ENCODE measurements at regions not wholly inside any gene's neighbourhood (a gene's known extent, or its start where the extent isn't known, plus 50 kb on each side); places are given as distances from the start of the nearest gene placed in this dataset.

DNA sequence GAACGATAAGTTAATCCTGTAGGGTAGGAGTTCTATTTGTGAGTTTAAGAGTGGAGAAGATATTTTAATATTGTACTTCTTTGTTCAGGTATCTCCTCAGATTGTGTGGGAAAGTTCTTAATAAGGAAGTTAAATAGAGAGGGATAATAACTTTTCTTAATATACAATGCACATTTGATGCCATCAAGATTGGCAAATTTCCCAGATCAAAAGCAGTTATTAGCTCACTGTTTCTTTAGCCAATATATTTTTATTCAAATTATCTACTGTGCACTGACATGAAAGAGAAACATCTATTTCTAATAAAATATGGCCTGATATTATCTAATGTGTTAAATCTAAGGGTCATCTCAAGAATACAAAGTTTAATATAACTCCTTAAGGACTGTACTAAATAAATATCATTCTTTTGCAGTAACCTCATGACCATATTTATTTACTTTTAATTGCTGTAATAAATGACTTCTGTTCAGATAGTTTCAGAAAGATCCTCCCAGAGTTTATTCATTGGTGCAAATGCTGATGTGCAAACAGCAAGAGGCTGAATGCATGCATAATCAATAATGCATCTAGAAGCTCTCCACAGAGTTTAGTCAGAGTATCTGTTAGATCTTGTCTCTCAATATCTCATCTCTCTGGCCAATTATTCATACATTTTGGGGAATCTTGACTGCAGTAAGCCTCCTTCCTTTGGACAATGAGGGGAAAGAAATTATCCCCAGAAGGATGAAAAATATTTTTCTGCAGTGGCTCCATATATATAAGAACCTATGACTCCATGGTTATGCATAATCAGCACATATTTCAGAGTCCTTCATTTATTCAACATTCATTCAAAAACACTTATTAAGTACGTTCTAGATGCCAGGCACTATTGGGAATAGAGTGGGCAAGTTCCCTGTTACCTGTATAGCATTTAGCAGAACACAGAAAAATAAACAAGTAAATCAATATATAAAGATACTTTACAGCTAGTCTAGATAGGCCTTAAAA lies 85.3 kb downstream of the SPATA31D1 start:
- H3K4me1 ChIP-seq: no peaks in the 10 kb centered on the region
- no peak overlapping the region for H3K4me3 ChIP-seq
- DNase-seq (ENCODE audit: low spot score in 2 of 2): no peak
- no peaks in the 10 kb centered on the region for H3K27me3 ChIP-seq
- TF ChIP-seq EP300 (IDR thresholded peaks at IDR 0.05): no peak
- TF ChIP-seq POLR2A (IDR thresholded peaks at IDR 0.05): no peak
- no peak for TF ChIP-seq POLR2AphosphoS5 (IDR thresholded peaks at IDR 0.05)
- TF ChIP-seq, protein P1, sequence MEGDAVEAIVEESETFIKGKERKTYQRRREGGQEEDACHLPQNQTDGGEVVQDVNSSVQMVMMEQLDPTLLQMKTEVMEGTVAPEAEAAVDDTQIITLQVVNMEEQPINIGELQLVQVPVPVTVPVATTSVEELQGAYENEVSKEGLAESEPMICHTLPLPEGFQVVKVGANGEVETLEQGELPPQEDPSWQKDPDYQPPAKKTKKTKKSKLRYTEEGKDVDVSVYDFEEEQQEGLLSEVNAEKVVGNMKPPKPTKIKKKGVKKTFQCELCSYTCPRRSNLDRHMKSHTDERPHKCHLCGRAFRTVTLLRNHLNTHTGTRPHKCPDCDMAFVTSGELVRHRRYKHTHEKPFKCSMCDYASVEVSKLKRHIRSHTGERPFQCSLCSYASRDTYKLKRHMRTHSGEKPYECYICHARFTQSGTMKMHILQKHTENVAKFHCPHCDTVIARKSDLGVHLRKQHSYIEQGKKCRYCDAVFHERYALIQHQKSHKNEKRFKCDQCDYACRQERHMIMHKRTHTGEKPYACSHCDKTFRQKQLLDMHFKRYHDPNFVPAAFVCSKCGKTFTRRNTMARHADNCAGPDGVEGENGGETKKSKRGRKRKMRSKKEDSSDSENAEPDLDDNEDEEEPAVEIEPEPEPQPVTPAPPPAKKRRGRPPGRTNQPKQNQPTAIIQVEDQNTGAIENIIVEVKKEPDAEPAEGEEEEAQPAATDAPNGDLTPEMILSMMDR (IDR thresholded peaks at IDR 0.05): no peak
- H3K27ac ChIP-seq: no peak overlapping the region
- no peaks in the 10 kb centered on the region for H3K36me3 ChIP-seq
- 75% methylated on average over 2 of the region's 2 CpGs for WGBS
- H3K9me3 ChIP-seq: no peaks in the 10 kb centered on the region

DNA sequence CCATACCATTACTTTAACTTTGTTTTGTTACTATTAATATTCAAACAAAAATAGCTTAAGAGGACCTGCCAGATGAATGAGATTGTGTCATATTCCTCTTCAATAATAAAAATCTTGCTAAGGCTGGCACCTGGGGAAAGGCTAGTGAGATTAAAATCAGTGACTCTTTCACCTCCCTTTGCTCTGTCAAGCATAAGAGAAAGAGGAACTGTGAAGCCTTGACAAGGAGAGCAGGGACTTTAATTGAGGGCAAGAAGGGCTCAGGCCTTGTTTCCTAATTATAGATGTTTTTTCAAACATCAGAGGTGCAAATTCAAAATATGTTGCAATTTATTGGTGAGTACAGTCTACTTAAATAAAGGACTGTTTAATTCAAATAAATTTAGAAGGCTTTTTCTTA lies 91.7 kb downstream of the SPATA31D1 start:
- Histone ChIP-seq H3K4me1 (no peaks in the 10 kb centered on the region), H3K27me3 (no peaks in the 10 kb centered on the region), H3K27ac (no peak overlapping the region), H3K4me3 (no peak overlapping the region), H3K9me3 (no peaks in the 10 kb centered on the region), H3K36me3 (no peaks in the 10 kb centered on the region)
- TF ChIP-seq POLR2AphosphoS5 (IDR thresholded peaks at IDR 0.05): no peak
- TF ChIP-seq POLR2A (IDR thresholded peaks at IDR 0.05): no peak
- TF ChIP-seq, protein P1 (IDR thresholded peaks at IDR 0.05): no peak
- TF ChIP-seq EP300 (IDR thresholded peaks at IDR 0.05): no peak
- no peak for DNase-seq (ENCODE audit: low spot score in 2 of 2)

DNA sequence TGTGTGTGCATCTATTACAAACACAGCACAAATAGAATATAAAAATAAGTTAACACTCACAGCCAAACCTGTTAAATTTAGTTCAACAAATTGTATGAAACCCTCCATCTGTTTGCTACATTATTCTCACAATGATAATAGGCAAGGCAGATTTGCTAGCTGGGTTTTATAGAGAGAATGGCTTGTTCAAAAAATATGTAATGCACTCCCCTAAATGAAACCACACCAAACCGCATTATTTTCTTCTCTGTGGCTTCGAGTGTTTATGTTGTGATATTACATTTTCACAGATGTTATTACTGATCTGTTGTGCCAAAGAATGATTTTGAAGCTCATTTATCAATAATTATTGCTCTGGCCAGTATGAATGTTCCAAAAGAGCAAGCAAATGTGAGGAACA lies 92.9 kb downstream of the SPATA31D1 start:
- H3K27me3 ChIP-seq: no peaks in the 10 kb centered on the region
- TF ChIP-seq POLR2A (IDR thresholded peaks at IDR 0.05) (no peak), EP300 (IDR thresholded peaks at IDR 0.05) (no peak), POLR2AphosphoS5 (IDR thresholded peaks at IDR 0.05) (no peak)
- TF ChIP-seq, protein P1 (IDR thresholded peaks at IDR 0.05): no peak
- H3K4me3 ChIP-seq: no peak overlapping the region
- no peaks in the 10 kb centered on the region for H3K4me1 ChIP-seq
- DNase-seq (ENCODE audit: low spot score in 2 of 2): no peak
- H3K9me3 ChIP-seq: no peaks in the 10 kb centered on the region
- WGBS: 76% methylated on average over 2 of the region's 2 CpGs
- no peak overlapping the region for H3K27ac ChIP-seq
- H3K36me3 ChIP-seq: no peaks in the 10 kb centered on the region

DNA sequence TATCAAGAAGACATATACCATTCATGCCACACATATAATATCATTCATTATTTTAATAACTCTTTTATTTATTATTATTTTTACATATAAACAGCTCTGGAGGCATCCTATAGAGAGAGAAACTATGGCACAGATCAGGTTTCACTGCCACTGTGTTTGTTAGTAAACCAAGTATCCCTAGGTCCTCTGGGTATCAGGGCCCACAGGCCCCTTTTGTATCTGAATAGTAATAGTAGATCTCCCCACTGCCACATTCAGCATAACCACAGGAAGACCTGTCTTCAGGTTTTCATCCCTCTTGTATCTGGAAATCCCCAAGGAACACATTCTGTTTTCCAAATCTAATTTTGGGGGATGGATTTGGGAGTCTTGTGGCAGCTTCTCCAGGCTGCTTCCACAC lies 94.0 kb downstream of the SPATA31D1 start:
- Histone ChIP-seq H3K4me3 (no peak overlapping the region), H3K27me3 (no peaks in the 10 kb centered on the region), H3K4me1 (no peaks in the 10 kb centered on the region), H3K27ac (no peak overlapping the region), H3K36me3 (no peaks in the 10 kb centered on the region), H3K9me3 (no peaks in the 10 kb centered on the region)
- TF ChIP-seq, protein P1 (IDR thresholded peaks at IDR 0.05): no peak
- no peak for TF ChIP-seq POLR2AphosphoS5 (IDR thresholded peaks at IDR 0.05)
- no peak for TF ChIP-seq POLR2A (IDR thresholded peaks at IDR 0.05)
- no peak for TF ChIP-seq EP300 (IDR thresholded peaks at IDR 0.05)
- DNase-seq (ENCODE audit: low spot score in 2 of 2): no peak

DNA sequence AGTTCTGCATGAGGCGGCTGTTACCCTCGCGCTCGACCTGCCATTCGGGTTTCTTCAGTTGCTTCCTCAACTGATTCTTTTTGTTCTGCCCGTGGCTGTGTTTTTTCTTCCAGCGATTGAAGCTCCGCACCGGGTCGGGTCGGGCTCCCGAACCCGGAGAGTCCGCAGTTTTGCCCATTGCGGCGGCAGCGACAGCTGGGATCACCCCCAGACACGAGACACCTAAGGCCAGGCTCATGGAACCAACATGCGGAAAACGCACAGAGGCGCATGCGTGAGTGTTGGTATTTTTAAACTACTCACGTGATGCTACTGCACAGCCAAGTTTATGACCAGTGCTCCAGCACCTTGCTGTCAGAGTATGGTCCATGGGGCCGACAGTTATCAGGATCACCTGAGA lies 100.0 kb downstream of the SPATA31D1 start:
- TF ChIP-seq POLR2A (IDR thresholded peaks at IDR 0.05) (no peak), POLR2AphosphoS5 (IDR thresholded peaks at IDR 0.05) (no peak), EP300 (IDR thresholded peaks at IDR 0.05) (no peak)
- no peaks in the 10 kb centered on the region for H3K9me3 ChIP-seq
- no peak overlapping the region for H3K27ac ChIP-seq
- DNase-seq (ENCODE audit: low spot score in 2 of 2): no peak
- peaks cover 5% of the 10 kb centered on the region for H3K27me3 ChIP-seq
- H3K4me1 ChIP-seq: no peaks in the 10 kb centered on the region
- no peak overlapping the region for H3K4me3 ChIP-seq
- H3K36me3 ChIP-seq: no peaks in the 10 kb centered on the region
- 91% methylated on average over 24 of the region's 24 CpGs for WGBS

All from suprapubic skin (tissue), 4 donors.